ENCODE measurements at regions not wholly inside any gene's neighbourhood (a gene's known extent, or its start where the extent isn't known, plus 50 kb on each side); places are given as distances from the start of the nearest gene placed in this dataset.

- TF ChIP-seq SRF (IDR thresholded peaks at IDR 0.05; ENCODE audit: low read depth, low read length) (no peak), RNF2 (IDR thresholded peaks at IDR 0.05; ENCODE audit: borderline replicate concordance, low read depth, low read length, missing control alignments, poor library complexity, severe bottlenecking) (no peak), POLR2AphosphoS5 (IDR thresholded peaks at IDR 0.05; ENCODE audit: low read depth, low read length) (no peak), PHF8 (conservative IDR thresholded peaks at IDR 0.05; ENCODE audit: low read depth, low read length) (no peak), GABPA (IDR thresholded peaks at IDR 0.05; ENCODE audit: borderline replicate concordance, insufficient read depth, low read length) (no peak), JUN (IDR thresholded peaks at IDR 0.05; ENCODE audit: low read depth, low read length) (no peak), EGR1 (IDR thresholded peaks at IDR 0.05; ENCODE audit: borderline replicate concordance, low read depth, low read length) (no peak), EZH2 (IDR thresholded peaks at IDR 0.05; ENCODE audit: low read depth, low read length, severe bottlenecking) (no peak)
- TF ChIP-seq, protein P1, sequence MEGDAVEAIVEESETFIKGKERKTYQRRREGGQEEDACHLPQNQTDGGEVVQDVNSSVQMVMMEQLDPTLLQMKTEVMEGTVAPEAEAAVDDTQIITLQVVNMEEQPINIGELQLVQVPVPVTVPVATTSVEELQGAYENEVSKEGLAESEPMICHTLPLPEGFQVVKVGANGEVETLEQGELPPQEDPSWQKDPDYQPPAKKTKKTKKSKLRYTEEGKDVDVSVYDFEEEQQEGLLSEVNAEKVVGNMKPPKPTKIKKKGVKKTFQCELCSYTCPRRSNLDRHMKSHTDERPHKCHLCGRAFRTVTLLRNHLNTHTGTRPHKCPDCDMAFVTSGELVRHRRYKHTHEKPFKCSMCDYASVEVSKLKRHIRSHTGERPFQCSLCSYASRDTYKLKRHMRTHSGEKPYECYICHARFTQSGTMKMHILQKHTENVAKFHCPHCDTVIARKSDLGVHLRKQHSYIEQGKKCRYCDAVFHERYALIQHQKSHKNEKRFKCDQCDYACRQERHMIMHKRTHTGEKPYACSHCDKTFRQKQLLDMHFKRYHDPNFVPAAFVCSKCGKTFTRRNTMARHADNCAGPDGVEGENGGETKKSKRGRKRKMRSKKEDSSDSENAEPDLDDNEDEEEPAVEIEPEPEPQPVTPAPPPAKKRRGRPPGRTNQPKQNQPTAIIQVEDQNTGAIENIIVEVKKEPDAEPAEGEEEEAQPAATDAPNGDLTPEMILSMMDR (IDR thresholded peaks at IDR 0.05; ENCODE audit: control extremely low read depth in 1 of 3, insufficient read depth in 1 of 3, low read depth in 1 of 3, low read length in 3 of 3): no peak
- TF ChIP-seq, protein P2, sequence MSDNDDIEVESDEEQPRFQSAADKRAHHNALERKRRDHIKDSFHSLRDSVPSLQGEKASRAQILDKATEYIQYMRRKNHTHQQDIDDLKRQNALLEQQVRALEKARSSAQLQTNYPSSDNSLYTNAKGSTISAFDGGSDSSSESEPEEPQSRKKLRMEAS (IDR thresholded peaks at IDR 0.05): no peak
These were observed 68.8 kb upstream of the PIK3C3 start for GRCh38 chr18:41886126-41886807.

Measured in H1 (cell line).